Progenitor cell of endocrine pancreas (in vitro differentiated cells): ENCODE measurements at regions not wholly inside any gene's neighbourhood (a gene's known extent, or its start where the extent isn't known, plus 50 kb on each side); places are given as distances from the start of the nearest gene placed in this dataset.
A peak's percentile ranks its signal among the peaks of the same experiment; 100 is the strongest.

Experiments
- DNase-seq: peaks from one replicate; pipeline ENCODE4 v3.0.0; 2021; ENCODE audit warnings: low spot score; ENCODE audit not compliant: unreplicated experiment
- H3K27ac Mint-ChIP-seq: 2 replicates; pipeline ENCODE4 v1.8.0; 2021; ENCODE audit warnings: mild to moderate bottlenecking, moderate library complexity, mixed read lengths
- H3K27me3 Mint-ChIP-seq: 2 replicates; pipeline ENCODE4 v1.8.0; 2021; ENCODE audit warnings: mixed read lengths
- H3K36me3 Mint-ChIP-seq: 2 replicates; pipeline ENCODE4 v1.8.0; 2022; ENCODE audit warnings: mixed read lengths; ENCODE audit not compliant: insufficient read depth
- H3K4me1 Mint-ChIP-seq: 2 replicates; pipeline ENCODE4 v1.8.0; 2021; ENCODE audit warnings: low read depth, mixed read lengths
- H3K4me3 Mint-ChIP-seq: 2 replicates; pipeline ENCODE4 v1.8.0; 2021; ENCODE audit warnings: low read depth, mild to moderate bottlenecking, moderate library complexity, mixed read lengths
- H3K9me3 Mint-ChIP-seq: 2 replicates; pipeline ENCODE4 v1.8.0; 2021; ENCODE audit warnings: low read depth, mixed read lengths
- CTCF ChIP-seq: fragments of 200-600 bp; sonication (generic); IDR thresholded peaks from one replicate; pipeline ENCODE4 v1.5.0; 2021; ENCODE audit warnings: antibody characterized with exemption, mild to moderate bottlenecking; ENCODE audit not compliant: unreplicated experiment

GRCh38 chr15:37289109-37289765, 188.9 kb upstream of the MEIS2 start:
- TF ChIP-seq CTCF, result peak; percentile 42
- no peak for DNase-seq
- Mint-ChIP-seq H3K27ac (no peak overlapping the region), H3K4me3 (no peak overlapping the region), H3K9me3 (peaks cover 5% of the 10 kb centered on the region), H3K4me1 (peaks cover 2% of the 10 kb centered on the region), H3K27me3 (peaks cover 9% of the 10 kb centered on the region), H3K36me3 (no peaks in the 10 kb centered on the region)

- Mint-ChIP-seq H3K36me3 (no peaks in the 10 kb centered on the region), H3K9me3 (peaks cover 3% of the 10 kb centered on the region), H3K4me3 (no peak overlapping the region), H3K27ac (no peak overlapping the region), H3K27me3 (peaks cover 12% of the 10 kb centered on the region), H3K4me1 (peaks cover 2% of the 10 kb centered on the region)
- no peak for TF ChIP-seq CTCF
- DNase-seq, result no peak
Observed at GRCh38 chr15:37291920-37292319, 191.6 kb upstream of the MEIS2 start.

DNA sequence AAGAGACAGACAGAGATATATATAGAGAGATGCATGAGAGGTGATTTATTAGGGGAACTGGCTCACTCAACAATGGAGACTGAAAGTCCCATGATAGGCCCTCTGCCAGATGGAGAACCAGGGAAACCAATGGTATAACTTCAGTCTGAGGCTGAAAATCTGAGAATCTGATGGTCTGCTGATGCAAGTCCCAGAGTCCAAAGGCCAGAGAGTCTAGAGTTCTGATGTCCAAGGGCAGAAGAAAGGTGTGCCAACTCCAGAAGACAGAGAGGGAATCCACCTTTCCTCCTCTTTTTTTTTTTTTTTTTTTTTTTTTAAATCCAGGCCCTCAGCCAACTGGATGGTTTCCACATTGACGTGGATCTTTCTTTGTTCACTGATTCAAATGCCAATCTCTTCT, 197.9 kb upstream of the MEIS2 start:
- peaks cover 4% of the 10 kb centered on the region for H3K27me3 Mint-ChIP-seq
- H3K9me3 Mint-ChIP-seq, result peaks cover 3% of the 10 kb centered on the region
- no peak for TF ChIP-seq CTCF
- H3K4me3 Mint-ChIP-seq, result no peak overlapping the region
- H3K36me3 Mint-ChIP-seq, result no peaks in the 10 kb centered on the region
- no peaks in the 10 kb centered on the region for H3K4me1 Mint-ChIP-seq
- H3K27ac Mint-ChIP-seq, result no peak overlapping the region
- DNase-seq, result no peak

DNA sequence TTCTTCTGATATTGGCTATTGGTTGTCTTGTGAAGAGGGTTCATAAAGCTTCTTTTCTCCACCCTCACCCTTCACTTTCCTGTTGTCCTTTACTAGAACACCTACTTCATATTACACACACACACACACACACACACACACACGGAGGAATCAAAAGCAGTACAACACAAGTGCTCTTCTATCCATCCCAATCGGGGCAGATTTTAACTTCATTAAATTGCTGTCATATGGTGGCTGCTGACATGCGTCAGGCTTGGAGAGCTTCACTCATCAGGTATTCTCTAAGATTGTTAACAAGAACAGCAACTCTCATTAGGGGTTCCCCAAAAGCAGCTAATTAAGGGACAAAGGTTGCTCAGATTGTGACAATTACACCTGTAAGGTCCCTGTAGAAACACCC, 239.1 kb upstream of the MEIS2 start:
- Mint-ChIP-seq H3K36me3 (no peaks in the 10 kb centered on the region), H3K27ac (no peak overlapping the region), H3K9me3 (no peaks in the 10 kb centered on the region), H3K4me3 (no peak overlapping the region), H3K27me3 (no peaks in the 10 kb centered on the region), H3K4me1 (peaks cover 1% of the 10 kb centered on the region)
- no peak for DNase-seq
- TF ChIP-seq CTCF, result no peak

- no peaks in the 10 kb centered on the region for H3K9me3 Mint-ChIP-seq
- H3K27me3 Mint-ChIP-seq, result no peaks in the 10 kb centered on the region
- H3K36me3 Mint-ChIP-seq, result no peaks in the 10 kb centered on the region
- TF ChIP-seq CTCF, result no peak
- H3K27ac Mint-ChIP-seq, result no peak overlapping the region
- H3K4me1 Mint-ChIP-seq, result peaks cover 1% of the 10 kb centered on the region
- H3K4me3 Mint-ChIP-seq, result no peak overlapping the region
- no peak for DNase-seq
Observed at GRCh38 chr15:37339856-37340255, 239.5 kb upstream of the MEIS2 start.
